HG02973 (cell line): ENCODE measurements at regions not wholly inside any gene's neighbourhood (a gene's known extent, or its start where the extent isn't known, plus 50 kb on each side); places are given as distances from the start of the nearest gene placed in this dataset.
"Not testable (repeated sequence)": the region's sequence is repeated elsewhere in the genome, so short reads cannot be mapped to it uniquely, and the experiment has no call there.

Experiments used
- ATAC-seq: cut with Tn5 transposase; IDR thresholded peaks from one replicate; pipeline ENCODE4 v1.9.1; 2021; ENCODE audit warnings: moderate library complexity; ENCODE audit not compliant: unreplicated experiment

GRCh38 chr12:88856201-88856600 is 275.9 kb upstream of the KITLG start:
- ATAC-seq: no peak

- ATAC-seq: no peak
Measured at GRCh38 chr12:88855301-88855700, 275.0 kb upstream of the KITLG start.

GRCh38 chr12:88854260-88854659 is 274.0 kb upstream of the KITLG start:
- ATAC-seq: no peak

- ATAC-seq: not testable (repeated sequence)
Measured at GRCh38 chr12:88847246-88847645, 267.0 kb upstream of the KITLG start.

GRCh38 chr12:88844426-88844825 is 264.2 kb upstream of the KITLG start:
- ATAC-seq: no peak

GRCh38 chr12:88842314-88842713 is 262.0 kb upstream of the KITLG start:
- no peak for ATAC-seq

GRCh38 chr12:88839486-88839885 is 259.2 kb upstream of the KITLG start:
- ATAC-seq: no peak

- no peak for ATAC-seq
Measured at GRCh38 chr12:88836156-88836555, 255.9 kb upstream of the KITLG start.

GRCh38 chr12:88834226-88834625 is 254.0 kb upstream of the KITLG start:
- ATAC-seq: no peak

- no peak for ATAC-seq
Measured at GRCh38 chr12:88833641-88834116, 253.4 kb upstream of the KITLG start.

GRCh38 chr12:88828537-88828936 is 248.3 kb upstream of the KITLG start:
- ATAC-seq: not testable (repeated sequence)

GRCh38 chr12:88820012-88820411 is 239.7 kb upstream of the KITLG start:
- no peak for ATAC-seq

- no peak for ATAC-seq
Measured at GRCh38 chr12:88816201-88816600, 235.9 kb upstream of the KITLG start.

- ATAC-seq: no peak
Measured at GRCh38 chr12:88814779-88815178, 234.5 kb upstream of the KITLG start.

- ATAC-seq: no peak
Measured at GRCh38 chr12:88812610-88813009, 232.3 kb upstream of the KITLG start.

- no peak for ATAC-seq
Measured at GRCh38 chr12:88810806-88811205, 230.5 kb upstream of the KITLG start.

- not testable (repeated sequence) for ATAC-seq
Measured at GRCh38 chr12:88809841-88810240, 229.6 kb upstream of the KITLG start.

- ATAC-seq: no peak
Measured at GRCh38 chr12:88805692-88806091, 225.4 kb upstream of the KITLG start.

- ATAC-seq: no peak
Measured at GRCh38 chr12:88805286-88805685, 225.0 kb upstream of the KITLG start.

GRCh38 chr12:88802096-88802706 is 221.9 kb upstream of the KITLG start:
- no peak for ATAC-seq

GRCh38 chr12:88801227-88802095 is 221.2 kb upstream of the KITLG start:
- no peak for ATAC-seq

GRCh38 chr12:88793096-88793495 is 212.8 kb upstream of the KITLG start:
- no peak for ATAC-seq
